ENCODE measurements at regions not wholly inside any gene's neighbourhood (a gene's known extent, or its start where the extent isn't known, plus 50 kb on each side); places are given as distances from the start of the nearest gene placed in this dataset.

GRCh38 chr15:93180128-93180527, 91.1 kb upstream of the RGMA start:
- no peak overlapping the region for H2AFZ ChIP-seq
- 35 to 40% methylated on average over 7 of the region's 7 CpGs for WGBS, 2 experiments (ENCODE audit: low coverage in 1 of 2, low lambda C conversion rate in 2 of 2, missing lambda C conversion rate in 2 of 2)
- no peaks in the 10 kb centered on the region for H4K20me1 ChIP-seq (ENCODE audit: insufficient read depth)
- H3K36me3 ChIP-seq (ENCODE audit: low read depth): no peaks in the 10 kb centered on the region
- H3F3A ChIP-seq (ENCODE audit: insufficient read depth): no peaks in the 10 kb centered on the region
- no peak overlapping the region for H3K9ac ChIP-seq
- no peaks in the 10 kb centered on the region for H3K79me2 ChIP-seq (ENCODE audit: insufficient read depth)
- TF ChIP-seq EZH2phosphoT487 (IDR thresholded peaks at IDR 0.05; ENCODE audit: insufficient read depth, low read depth): no peak
- TF ChIP-seq EZH2 (IDR thresholded peaks at IDR 0.05; ENCODE audit: insufficient read depth, poor library complexity, severe bottlenecking): no peak
- no peak overlapping the region for H3K4me2 ChIP-seq (ENCODE audit: unreplicated experiment)
- H3K9me2 ChIP-seq (ENCODE audit: insufficient read depth): no peaks in the 10 kb centered on the region
- H3K27ac ChIP-seq: no peak overlapping the region
- H3K9me3 ChIP-seq (ENCODE audit: low read depth): no peaks in the 10 kb centered on the region
- no peak for DNase-seq
- in situ Hi-C loops (cut with MboI): no loop called here
- H3K27me3 ChIP-seq (replicated peaks; ENCODE audit: insufficient read depth): no peaks in the 10 kb centered on the region
- no peaks in the 10 kb centered on the region for H3K4me1 ChIP-seq (ENCODE audit: insufficient read depth)
- H3K4me3 ChIP-seq: no peak overlapping the region

GRCh38 chr15:93179700-93180102, 90.7 kb upstream of the RGMA start:
- H3K9ac ChIP-seq: no peak overlapping the region
- no peak overlapping the region for H3K4me3 ChIP-seq
- H3K9me3 ChIP-seq (ENCODE audit: low read depth): no peaks in the 10 kb centered on the region
- no peak overlapping the region for H2AFZ ChIP-seq
- no peaks in the 10 kb centered on the region for H4K20me1 ChIP-seq (ENCODE audit: insufficient read depth)
- H3K36me3 ChIP-seq (ENCODE audit: low read depth): no peaks in the 10 kb centered on the region
- in situ Hi-C loops (cut with MboI): no loop called here
- H3K27ac ChIP-seq: no peak overlapping the region
- H3K4me2 ChIP-seq (ENCODE audit: unreplicated experiment): no peak overlapping the region
- H3F3A ChIP-seq (ENCODE audit: insufficient read depth): no peaks in the 10 kb centered on the region
- no peaks in the 10 kb centered on the region for H3K4me1 ChIP-seq (ENCODE audit: insufficient read depth)
- no peak for DNase-seq
- H3K79me2 ChIP-seq (ENCODE audit: insufficient read depth): no peaks in the 10 kb centered on the region
- 54% methylated on average over 17 of the region's 17 CpGs for WGBS, 2 experiments (ENCODE audit: low coverage in 1 of 2, low lambda C conversion rate in 2 of 2, missing lambda C conversion rate in 2 of 2)
- no peaks in the 10 kb centered on the region for H3K27me3 ChIP-seq (replicated peaks; ENCODE audit: insufficient read depth)
- no peaks in the 10 kb centered on the region for H3K9me2 ChIP-seq (ENCODE audit: insufficient read depth)
- TF ChIP-seq EZH2phosphoT487 (IDR thresholded peaks at IDR 0.05; ENCODE audit: insufficient read depth, low read depth) (no peak), EZH2 (IDR thresholded peaks at IDR 0.05; ENCODE audit: insufficient read depth, poor library complexity, severe bottlenecking) (no peak)

- H2AFZ ChIP-seq: no peak overlapping the region
- H3K9ac ChIP-seq: no peak overlapping the region
- TF ChIP-seq EZH2 (IDR thresholded peaks at IDR 0.05; ENCODE audit: insufficient read depth, poor library complexity, severe bottlenecking) (no peak), EZH2phosphoT487 (IDR thresholded peaks at IDR 0.05; ENCODE audit: insufficient read depth, low read depth) (no peak)
- H3K27me3 ChIP-seq (replicated peaks; ENCODE audit: insufficient read depth): no peaks in the 10 kb centered on the region
- H4K20me1 ChIP-seq (ENCODE audit: insufficient read depth): no peaks in the 10 kb centered on the region
- WGBS, 2 experiments (ENCODE audit: low coverage in 1 of 2, low lambda C conversion rate in 2 of 2, missing lambda C conversion rate in 2 of 2): 40 to 41% methylated on average over 15 of the region's 15 CpGs
- H3F3A ChIP-seq (ENCODE audit: insufficient read depth): no peaks in the 10 kb centered on the region
- no peaks in the 10 kb centered on the region for H3K9me3 ChIP-seq (ENCODE audit: low read depth)
- H3K27ac ChIP-seq: no peak overlapping the region
- H3K79me2 ChIP-seq (ENCODE audit: insufficient read depth): no peaks in the 10 kb centered on the region
- no peaks in the 10 kb centered on the region for H3K36me3 ChIP-seq (ENCODE audit: low read depth)
- peak; percentile 6 for DNase-seq
- no peaks in the 10 kb centered on the region for H3K4me1 ChIP-seq (ENCODE audit: insufficient read depth)
- no peaks in the 10 kb centered on the region for H3K9me2 ChIP-seq (ENCODE audit: insufficient read depth)
- in situ Hi-C loops (cut with MboI): no loop called here
- no peak overlapping the region for H3K4me3 ChIP-seq
- H3K4me2 ChIP-seq (ENCODE audit: unreplicated experiment): no peak overlapping the region
Observed at GRCh38 chr15:93179072-93179471, 90.1 kb upstream of the RGMA start.

GRCh38 chr15:93178371-93178770, 89.4 kb upstream of the RGMA start:
- Histone ChIP-seq H3F3A (ENCODE audit: insufficient read depth) (no peaks in the 10 kb centered on the region), H3K27ac (no peak overlapping the region), H3K36me3 (ENCODE audit: low read depth) (no peaks in the 10 kb centered on the region), H3K9ac (no peak overlapping the region), H2AFZ (no peak overlapping the region), H3K4me3 (no peak overlapping the region), H3K79me2 (ENCODE audit: insufficient read depth) (no peaks in the 10 kb centered on the region), H3K4me2 (ENCODE audit: unreplicated experiment) (no peak overlapping the region), H3K9me3 (ENCODE audit: low read depth) (no peaks in the 10 kb centered on the region), H3K9me2 (ENCODE audit: insufficient read depth) (no peaks in the 10 kb centered on the region), H4K20me1 (ENCODE audit: insufficient read depth) (no peaks in the 10 kb centered on the region), H3K4me1 (ENCODE audit: insufficient read depth) (no peaks in the 10 kb centered on the region), H3K27me3 (replicated peaks; ENCODE audit: insufficient read depth) (no peaks in the 10 kb centered on the region)
- no peak for DNase-seq
- TF ChIP-seq EZH2 (IDR thresholded peaks at IDR 0.05; ENCODE audit: insufficient read depth, poor library complexity, severe bottlenecking) (no peak), EZH2phosphoT487 (IDR thresholded peaks at IDR 0.05; ENCODE audit: insufficient read depth, low read depth) (no peak)
- in situ Hi-C loops (cut with MboI): no loop called here
- WGBS, 2 experiments (ENCODE audit: low coverage in 1 of 2, low lambda C conversion rate in 2 of 2, missing lambda C conversion rate in 2 of 2): 62% methylated on average over 8 of the region's 8 CpGs

- no peaks in the 10 kb centered on the region for H3F3A ChIP-seq (ENCODE audit: insufficient read depth)
- H2AFZ ChIP-seq: no peak overlapping the region
- H3K4me3 ChIP-seq: no peak overlapping the region
- no peaks in the 10 kb centered on the region for H3K27me3 ChIP-seq (replicated peaks; ENCODE audit: insufficient read depth)
- H3K4me2 ChIP-seq (ENCODE audit: unreplicated experiment): no peak overlapping the region
- no peaks in the 10 kb centered on the region for H4K20me1 ChIP-seq (ENCODE audit: insufficient read depth)
- no peaks in the 10 kb centered on the region for H3K9me3 ChIP-seq (ENCODE audit: low read depth)
- TF ChIP-seq EZH2 (IDR thresholded peaks at IDR 0.05; ENCODE audit: insufficient read depth, poor library complexity, severe bottlenecking) (no peak), EZH2phosphoT487 (IDR thresholded peaks at IDR 0.05; ENCODE audit: insufficient read depth, low read depth) (no peak)
- H3K4me1 ChIP-seq (ENCODE audit: insufficient read depth): no peaks in the 10 kb centered on the region
- H3K9me2 ChIP-seq (ENCODE audit: insufficient read depth): no peaks in the 10 kb centered on the region
- H3K79me2 ChIP-seq (ENCODE audit: insufficient read depth): no peaks in the 10 kb centered on the region
- no peaks in the 10 kb centered on the region for H3K36me3 ChIP-seq (ENCODE audit: low read depth)
- in situ Hi-C loops (cut with MboI): no loop called here
- no peak overlapping the region for H3K9ac ChIP-seq
- no peak overlapping the region for H3K27ac ChIP-seq
- no peak for DNase-seq
- WGBS, 2 experiments (ENCODE audit: low coverage in 1 of 2, low lambda C conversion rate in 2 of 2, missing lambda C conversion rate in 2 of 2): 16 to 28% methylated on average over 4 of the region's 4 CpGs
Observed at GRCh38 chr15:93176065-93176464, 87.1 kb upstream of the RGMA start.
